ENCODE measurements at regions not wholly inside any gene's neighbourhood (a gene's known extent, or its start where the extent isn't known, plus 50 kb on each side); places are given as distances from the start of the nearest gene placed in this dataset.

DNA sequence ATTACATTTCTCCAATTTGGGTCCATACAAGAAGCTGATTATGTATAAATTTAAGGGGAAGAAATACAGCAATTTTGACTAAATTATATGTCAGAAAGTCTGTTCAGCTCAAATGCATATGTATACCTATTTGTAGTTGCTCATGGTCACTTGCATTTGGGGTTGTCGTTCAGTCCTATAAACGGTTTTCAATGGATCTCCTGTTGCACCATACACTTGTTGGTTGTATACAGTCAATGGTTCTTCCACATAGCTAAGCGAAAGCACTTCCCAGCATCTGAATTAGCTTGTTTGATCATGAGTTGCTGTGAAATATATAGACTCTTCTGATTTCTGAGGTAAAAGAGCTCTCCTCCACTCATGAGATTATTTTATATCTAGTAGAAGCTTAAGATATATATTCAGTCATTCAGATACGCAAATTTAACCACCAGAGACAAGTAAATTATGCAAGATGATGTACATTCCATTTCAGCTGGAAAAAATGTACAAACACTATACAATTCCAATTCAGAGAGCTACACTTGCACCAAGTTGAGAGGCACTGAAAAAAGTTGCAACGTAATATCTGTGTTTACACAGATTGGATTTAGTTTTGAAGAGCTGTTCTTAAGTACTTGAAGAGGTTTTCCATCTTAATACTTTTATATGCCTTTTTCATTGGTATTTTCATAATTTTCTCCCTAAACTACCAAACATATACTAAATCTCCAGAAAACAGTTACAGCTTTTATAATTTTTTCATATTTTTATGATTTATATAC, 64.4 kb upstream of the POU5F2 start:
- ATAC-seq (no peak), DNase-seq (ENCODE audit: low spot score in 2 of 2) (no peak)
- no peaks in the 10 kb centered on the region for H3K36me3 Mint-ChIP-seq
- no peak overlapping the region for H3K27ac Mint-ChIP-seq
- no peaks in the 10 kb centered on the region for H3K9me3 Mint-ChIP-seq

DNA sequence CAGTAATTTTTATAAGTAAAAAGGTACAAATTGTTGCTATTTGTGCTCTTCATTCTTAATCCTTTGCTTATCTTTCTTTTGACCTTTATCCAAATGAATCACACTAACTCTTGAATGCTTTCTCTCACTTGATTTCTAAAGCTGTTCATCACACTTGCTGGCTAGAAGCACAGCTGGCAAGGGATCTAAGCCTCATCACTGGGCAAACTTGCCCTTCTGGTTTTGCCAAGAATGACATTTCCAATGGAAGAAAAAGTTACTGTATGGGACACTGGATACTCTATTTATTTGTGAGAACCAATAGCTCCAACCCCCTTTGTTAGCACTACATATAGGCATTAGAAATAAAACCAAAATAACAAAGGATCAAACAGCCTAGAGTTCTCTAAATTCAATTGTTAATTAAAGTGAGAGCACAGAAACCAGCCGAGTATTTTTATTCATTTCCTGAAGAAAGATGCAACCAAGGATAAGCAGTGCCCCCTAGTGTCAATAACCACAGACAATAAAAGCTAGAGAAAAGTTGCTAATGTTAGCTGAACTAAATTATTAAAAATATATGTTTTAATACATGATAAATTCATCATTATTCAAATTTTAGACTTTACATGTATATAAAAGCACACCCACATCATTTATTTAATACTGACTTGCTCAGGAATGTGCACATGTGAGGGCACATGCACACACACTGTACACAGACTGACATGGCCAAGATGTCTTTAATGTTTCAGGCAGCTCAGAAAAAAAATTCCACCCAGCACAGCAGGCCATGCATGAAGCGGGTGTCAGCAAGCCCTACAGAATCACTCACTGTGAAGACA, 59.8 kb upstream of the POU5F2 start:
- DNase-seq (ENCODE audit: low spot score in 2 of 2) (peak in 1 of 2 donors; percentile 34), ATAC-seq (peak in 1 of 2 donors; percentile 48)
- Mint-ChIP-seq H3K27ac (no peak overlapping the region), H3K36me3 (no peaks in the 10 kb centered on the region), H3K9me3 (no peaks in the 10 kb centered on the region)

DNA sequence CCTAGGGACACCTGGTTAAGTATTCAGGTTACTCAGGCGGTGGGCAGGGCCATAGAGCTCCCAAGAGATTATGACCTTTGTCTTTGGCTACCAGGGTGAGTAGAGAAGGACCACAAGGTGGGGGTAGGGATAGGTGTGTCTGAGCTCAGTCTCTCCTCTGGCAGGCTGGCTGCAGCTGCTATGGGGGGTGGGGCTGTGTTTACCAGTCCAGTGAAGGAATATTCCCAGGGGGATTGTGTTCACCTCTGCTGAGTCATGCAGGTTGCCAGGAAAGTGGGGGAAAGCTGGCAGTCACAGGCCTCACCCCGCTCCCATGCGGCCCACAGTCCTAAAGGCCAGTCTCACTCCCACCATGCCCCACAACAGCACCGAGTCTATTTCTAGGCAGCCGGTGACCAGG, 53.6 kb upstream of the POU5F2 start:
- ATAC-seq, result no peak
- Mint-ChIP-seq H3K36me3 (peaks cover 0 to 13% of the 10 kb centered on the region in 2 donors), H3K27ac (no peak overlapping the region), H3K9me3 (peaks cover 0 to 4% of the 10 kb centered on the region in 2 donors)
- no peak for DNase-seq (ENCODE audit: low spot score in 2 of 2)

DNA sequence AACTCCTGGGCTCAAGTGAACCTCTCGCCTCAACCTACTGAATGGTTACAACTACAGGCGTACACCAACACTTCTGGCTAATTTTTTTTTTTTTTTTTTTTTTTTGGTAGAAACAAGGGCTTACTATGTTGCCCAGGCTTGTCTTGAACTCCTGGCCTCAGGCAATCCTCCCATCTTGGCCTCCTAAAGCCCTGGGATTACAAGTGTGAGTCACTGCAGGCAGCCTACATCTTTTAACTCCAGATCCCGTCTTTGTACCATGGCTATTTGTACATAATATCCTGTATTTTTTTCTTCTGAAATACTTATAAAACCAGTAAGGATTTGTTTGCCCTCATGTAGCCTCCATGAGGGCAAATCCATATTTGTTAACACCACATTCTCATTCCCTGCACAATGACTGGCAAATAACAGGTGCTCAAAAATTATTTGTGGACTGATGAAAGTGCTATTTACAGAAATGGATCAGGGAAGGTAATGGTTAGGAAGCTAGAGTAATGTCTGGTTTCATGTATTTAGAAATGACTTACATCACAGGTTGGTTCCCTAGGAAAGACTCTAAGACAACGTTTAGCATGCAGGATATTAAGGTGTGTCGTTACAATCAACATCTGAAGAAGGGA, 51.9 kb upstream of the POU5F2 start:
- Mint-ChIP-seq H3K36me3 (peaks cover 0 to 13% of the 10 kb centered on the region in 2 donors), H3K9me3 (peaks cover 0 to 4% of the 10 kb centered on the region in 2 donors), H3K27ac (no peak overlapping the region)
- DNase-seq (ENCODE audit: low spot score in 2 of 2) (no peak), ATAC-seq (no peak)

DNA sequence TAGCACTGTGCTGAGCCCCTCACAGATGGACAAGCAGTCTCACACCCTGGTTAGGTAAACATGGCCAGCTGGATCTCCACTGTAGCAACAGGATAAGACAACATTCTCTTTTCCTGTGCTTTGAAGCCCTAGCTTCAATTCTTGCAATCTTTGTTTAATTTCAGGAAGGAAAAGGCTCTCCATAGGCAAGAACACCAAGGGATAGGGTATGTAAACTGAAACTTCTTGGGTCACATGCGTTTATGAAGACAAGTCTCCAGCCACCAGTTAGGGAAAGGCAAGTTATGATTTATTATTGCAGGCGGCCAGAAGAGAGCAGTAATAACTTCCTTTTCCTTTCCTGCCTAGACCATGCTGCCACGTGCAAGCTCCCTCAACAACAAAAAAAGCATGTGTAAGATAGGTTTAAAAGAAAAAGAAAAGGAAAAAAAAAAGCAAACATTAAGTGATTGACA, 50.1 kb upstream of the POU5F2 start:
- peaks cover 0 to 4% of the 10 kb centered on the region in 2 donors for H3K9me3 Mint-ChIP-seq
- H3K27ac Mint-ChIP-seq, result no peak overlapping the region
- peaks cover 0 to 13% of the 10 kb centered on the region in 2 donors for H3K36me3 Mint-ChIP-seq
- ATAC-seq (no peak), DNase-seq (ENCODE audit: low spot score in 2 of 2) (no peak)
